ENCODE measurements at regions not wholly inside any gene's neighbourhood (a gene's known extent, or its start where the extent isn't known, plus 50 kb on each side); places are given as distances from the start of the nearest gene placed in this dataset.

DNA sequence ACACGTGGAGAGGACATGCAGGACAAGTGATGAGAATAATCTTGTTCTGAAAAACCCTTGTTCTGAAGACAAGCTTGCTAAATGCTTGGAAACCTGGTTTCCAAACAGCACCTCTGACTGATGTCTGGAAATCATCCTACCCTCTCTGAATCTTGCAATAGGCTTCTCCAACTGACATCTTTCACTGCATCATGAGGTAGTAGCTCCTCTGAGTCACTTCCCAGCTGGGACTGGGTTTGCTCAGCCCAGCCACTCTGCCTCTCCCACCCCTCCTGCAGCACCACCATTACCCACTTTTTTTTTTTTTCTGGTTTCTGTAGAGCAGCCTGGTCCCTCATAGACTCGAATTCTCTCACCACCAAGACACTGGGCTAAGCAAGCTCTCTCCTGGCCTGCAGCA lies 919.8 kb downstream of the GRID1 start:
- no TSS peak for BruUV-seq (replicated peaks)
- Histone ChIP-seq H3K9me3 (replicated peaks; ENCODE audit: control insufficient read depth, insufficient read depth, low read depth, low read length) (no peaks in the 10 kb centered on the region), H3K27me3 (ENCODE audit: control insufficient read depth in 2 of 2, insufficient read depth in 2 of 2, low read length in 2 of 2) (no peaks in the 10 kb centered on the region), H3K4me3 (no peak overlapping the region), H3K9me1 (ENCODE audit: control insufficient read depth, insufficient read depth, low read length) (no peaks in the 10 kb centered on the region), H3K27ac (ENCODE audit: extremely low read depth, low read depth, low read length) (no peak overlapping the region), H3K79me2 (ENCODE audit: control insufficient read depth, insufficient read depth, low read length) (no peaks in the 10 kb centered on the region), H3K36me3 (ENCODE audit: control insufficient read depth, insufficient read depth, low read length) (no peaks in the 10 kb centered on the region), H4K20me1 (replicated peaks; ENCODE audit: control insufficient read depth, insufficient read depth, low read length) (no peaks in the 10 kb centered on the region), H3K4me2 (ENCODE audit: insufficient read depth, low read length) (no peak overlapping the region), H3K9ac (ENCODE audit: insufficient read depth in 1 of 2, low read depth in 2 of 2, low read length in 2 of 2) (no peak overlapping the region), H2AFZ (ENCODE audit: low read depth, low read length) (no peak overlapping the region), H3K4me1 (replicated peaks in 1 of 2; ENCODE audit: control insufficient read depth in 2 of 2, insufficient read depth in 2 of 2, low read length in 2 of 2) (no peaks in the 10 kb centered on the region)
- ChIA-PET CTCF (ENCODE audit: low intra/inter-chr PET ratio) (no interaction called here), POLR2A (no interaction called here)
- intact Hi-C loops (cut with micrococcal nuclease) = no loop called here
- FAIRE-seq = no peak
- TF ChIP-seq NEUROD1 (IDR thresholded peaks at IDR 0.05; ENCODE audit: borderline replicate concordance, low read depth, low read length, partially characterized antibody) (no peak), TSC22D4 (tag; IDR thresholded peaks at IDR 0.05) (no peak), FOXM1 (IDR thresholded peaks at IDR 0.05; ENCODE audit: low read depth) (no peak), FOXM1 (CRISPR knock-in tag; IDR thresholded peaks at IDR 0.05; ENCODE audit: low read depth) (no peak), SIX5 (IDR thresholded peaks at IDR 0.05; ENCODE audit: borderline replicate concordance in 1 of 2, insufficient read depth in 1 of 2, low read depth in 1 of 2, low read length in 2 of 2) (no peak), KDM2B (CRISPR knock-in tag; IDR thresholded peaks at IDR 0.05) (no peak), TCF7L2 (IDR thresholded peaks at IDR 0.05; ENCODE audit: low read depth, low read length) (no peak), RBM14 (IDR thresholded peaks at IDR 0.05; ENCODE audit: borderline replicate concordance, insufficient read depth, low read depth, low read length) (no peak), PTBP1 (IDR thresholded peaks at IDR 0.05; ENCODE audit: low read depth, low read length) (no peak)
- no peak for DNase-seq (ENCODE audit: extremely low read depth in 1 of 4, low spot score in 3 of 4)
- in situ Hi-C loops (cut with MboI) = no loop called here
- WGBS (ENCODE audit: insufficient coverage, low coverage, missing lambda C conversion rate) = 0% methylated on average over 2 of the region's 2 CpGs
- no peak for ATAC-seq

All from K562 (cell line).